ENCODE measurements at regions not wholly inside any gene's neighbourhood (a gene's known extent, or its start where the extent isn't known, plus 50 kb on each side); places are given as distances from the start of the nearest gene placed in this dataset.
"Not testable (repeated sequence)": the region's sequence is repeated elsewhere in the genome, so short reads cannot be mapped to it uniquely, and the experiment has no call there.

DNA sequence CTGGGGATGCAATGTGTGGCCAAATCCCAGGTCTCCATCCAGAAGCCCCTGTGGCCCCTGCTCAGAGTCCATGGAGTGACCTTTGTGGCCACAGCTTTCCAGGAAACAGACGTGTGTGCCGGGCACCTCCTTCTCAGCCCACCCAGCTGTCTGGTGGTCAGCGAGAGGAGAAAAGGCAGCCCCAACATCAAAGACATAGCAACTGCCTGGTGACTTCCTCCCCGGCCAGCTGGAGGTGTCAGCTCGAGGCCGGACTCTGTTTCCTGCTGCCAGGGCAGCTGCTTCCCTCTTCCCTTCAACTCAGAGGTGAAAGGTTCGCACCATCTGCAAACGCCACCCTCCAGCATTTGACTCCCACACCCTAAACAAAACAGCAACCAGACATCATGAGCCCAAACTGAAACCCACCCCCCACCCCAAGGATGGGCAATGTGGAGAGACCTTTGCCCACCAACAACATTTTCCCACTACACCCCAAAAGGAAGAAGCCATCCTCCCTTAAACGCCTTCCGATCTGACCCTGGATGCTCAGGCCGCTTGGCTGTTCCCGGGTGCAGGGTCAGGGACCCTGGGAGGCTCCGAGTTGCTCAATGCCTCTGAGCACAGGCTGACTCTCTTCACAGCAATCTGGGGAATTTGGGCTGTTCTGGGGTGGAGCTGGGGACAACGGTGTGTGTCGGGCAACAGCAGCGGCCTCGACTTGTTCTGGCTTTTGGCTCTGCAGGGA lies 162.3 kb downstream of the PSMG1 start:
- no peak for DNase-seq

- DNase-seq = no peak
Measured at GRCh38 chr21:39018730-39019129, 164.5 kb downstream of the PSMG1 start.

DNA sequence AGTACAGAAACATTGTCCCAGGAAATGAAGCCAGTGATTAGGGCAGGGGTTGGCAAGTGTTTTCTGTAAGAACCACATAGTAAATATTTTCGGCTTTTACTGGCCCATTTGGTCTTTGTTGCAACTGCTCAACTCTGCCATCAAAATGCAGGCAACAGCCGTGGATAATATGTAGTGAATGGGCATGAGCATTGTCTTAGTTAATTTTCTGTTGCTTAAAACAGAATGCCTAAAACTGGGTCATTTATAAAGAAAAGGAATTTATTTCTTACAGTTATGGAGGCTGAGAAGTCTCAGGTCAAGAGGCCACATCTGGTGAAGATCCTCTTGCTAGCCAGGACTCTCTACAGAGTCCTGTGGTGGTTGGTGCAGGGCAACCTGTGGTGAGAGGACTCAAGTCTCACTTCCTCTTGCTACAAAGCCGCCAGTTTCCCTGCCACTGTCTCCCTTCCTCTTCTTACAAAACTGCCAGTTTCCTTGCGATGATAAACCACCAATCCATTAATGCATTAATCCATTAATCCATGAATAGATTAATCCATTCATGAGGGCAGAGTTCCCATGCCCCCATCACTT lies 166.4 kb downstream of the PSMG1 start:
- no peak for DNase-seq

DNA sequence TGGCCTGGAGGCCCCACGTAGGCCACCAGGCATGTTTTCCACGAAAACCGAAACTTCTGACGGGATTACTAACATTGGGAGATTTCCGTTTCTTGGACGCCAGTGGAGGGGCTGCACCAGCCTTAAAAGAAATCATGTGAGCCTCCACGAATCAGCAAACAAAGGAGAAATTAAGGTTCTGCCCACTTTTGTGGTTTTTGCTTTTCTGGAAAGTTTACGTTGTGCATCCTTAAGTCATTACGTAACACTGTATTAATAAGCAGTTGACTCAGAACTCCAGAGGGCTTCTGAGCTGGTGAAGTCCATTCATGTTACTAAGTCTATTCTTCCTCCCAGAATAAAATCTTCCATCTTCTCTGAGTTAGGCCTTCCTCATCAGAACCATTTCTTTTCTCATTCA lies 168.5 kb downstream of the PSMG1 start:
- no peak for DNase-seq

DNA sequence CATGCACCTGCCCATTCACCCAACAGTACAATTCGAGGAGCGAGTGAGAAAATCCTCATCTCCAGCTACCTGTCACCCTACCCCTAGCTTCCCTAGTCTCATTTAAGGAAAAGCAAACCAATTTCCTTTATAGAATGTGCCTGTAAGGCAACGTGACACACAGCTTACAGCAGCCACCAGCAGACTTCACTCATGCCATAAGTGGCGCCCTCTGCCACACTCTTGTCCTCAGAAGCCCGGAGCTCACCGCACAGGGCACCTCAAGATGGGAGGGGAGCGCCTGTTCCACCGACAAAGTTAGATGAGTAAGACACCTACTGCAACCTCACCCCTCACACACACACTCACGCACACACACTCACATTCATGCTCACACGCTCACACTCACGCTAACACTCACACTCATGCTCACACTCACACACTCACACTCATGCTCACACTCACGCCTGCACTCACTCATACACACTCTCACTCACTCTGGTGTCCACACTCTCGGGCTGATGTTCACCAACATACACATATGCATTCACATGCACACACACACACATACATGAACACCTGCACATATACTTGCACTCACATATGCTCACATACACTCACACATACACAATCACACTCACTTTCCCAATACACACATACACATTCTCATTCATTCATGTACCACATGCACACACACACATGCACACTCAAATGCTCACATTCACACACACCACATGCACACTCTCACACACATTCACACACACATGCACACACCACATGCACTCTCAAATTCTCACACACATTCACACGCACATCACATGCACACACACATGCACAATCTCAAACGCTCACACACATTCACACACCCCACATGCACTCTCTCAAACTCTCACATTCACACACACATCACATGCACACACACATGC lies 170.7 kb downstream of the PSMG1 start:
- DNase-seq = no peak

- no peak for DNase-seq
Measured at GRCh38 chr21:39011911-39012310, 171.3 kb downstream of the PSMG1 start.

DNA sequence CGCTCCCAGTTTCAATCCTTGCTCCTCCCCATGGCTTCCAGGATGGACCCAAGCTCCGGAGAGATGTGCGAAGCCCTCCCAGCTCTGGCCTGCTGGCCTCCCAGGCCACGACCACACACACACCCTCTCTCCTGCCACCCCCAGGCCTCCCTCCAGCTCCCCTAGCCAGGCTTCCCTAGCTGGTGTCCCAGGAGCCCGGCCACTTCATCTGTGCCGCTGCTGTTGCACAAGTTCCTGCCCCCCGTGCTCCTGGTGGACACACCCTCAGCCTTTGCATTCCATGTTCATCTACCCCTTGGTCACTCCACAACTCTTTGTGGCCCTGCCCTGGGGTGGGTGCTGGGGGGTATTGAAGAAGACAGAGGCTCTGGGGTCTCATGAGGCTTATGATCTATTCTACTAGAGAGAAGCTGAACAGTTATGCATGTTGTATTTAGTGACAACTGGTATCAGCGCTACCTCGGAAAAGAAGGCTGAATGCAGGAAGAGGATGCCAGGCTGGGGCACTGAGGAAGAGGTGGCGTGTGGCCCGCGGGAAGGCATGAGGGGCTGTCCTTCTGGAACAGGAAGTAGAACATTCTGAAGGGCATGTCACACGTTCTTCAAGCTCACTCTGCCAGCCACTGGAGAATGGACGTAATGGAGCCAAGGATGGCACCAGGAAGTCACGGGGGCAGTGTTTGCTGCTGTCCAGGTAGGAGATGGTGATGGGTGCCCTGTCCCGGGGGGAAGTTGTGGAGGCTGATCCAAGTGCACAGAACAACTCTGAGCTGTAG lies 172.4 kb downstream of the PSMG1 start:
- DNase-seq = no peak

GRCh38 chr21:39009587-39010225 lies 173.5 kb downstream of the PSMG1 start:
- DNase-seq = no peak

GRCh38 chr21:39007985-39008384 lies 175.3 kb downstream of the PSMG1 start:
- no peak for DNase-seq

GRCh38 chr21:39007532-39007931 lies 175.7 kb downstream of the PSMG1 start:
- DNase-seq = no peak

GRCh38 chr21:39006571-39007311 lies 176.5 kb downstream of the PSMG1 start:
- no peak for DNase-seq

DNA sequence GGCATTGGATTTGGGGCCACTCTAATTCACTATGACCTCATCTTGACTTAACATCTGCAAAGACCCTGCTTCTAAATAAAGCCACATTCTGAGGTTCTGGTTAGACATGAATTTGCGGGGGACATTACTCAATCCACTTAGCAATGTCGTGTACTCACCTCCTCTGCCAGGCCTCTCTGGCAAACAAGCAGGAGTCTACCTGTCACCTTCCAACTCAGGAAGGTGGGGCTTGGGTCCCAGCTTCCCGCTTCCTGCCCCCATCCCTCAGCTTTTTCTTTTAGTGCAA lies 177.8 kb downstream of the PSMG1 start:
- no peak for DNase-seq

- DNase-seq = no peak
Measured at GRCh38 chr21:39004634-39005501, 178.4 kb downstream of the PSMG1 start.

DNA sequence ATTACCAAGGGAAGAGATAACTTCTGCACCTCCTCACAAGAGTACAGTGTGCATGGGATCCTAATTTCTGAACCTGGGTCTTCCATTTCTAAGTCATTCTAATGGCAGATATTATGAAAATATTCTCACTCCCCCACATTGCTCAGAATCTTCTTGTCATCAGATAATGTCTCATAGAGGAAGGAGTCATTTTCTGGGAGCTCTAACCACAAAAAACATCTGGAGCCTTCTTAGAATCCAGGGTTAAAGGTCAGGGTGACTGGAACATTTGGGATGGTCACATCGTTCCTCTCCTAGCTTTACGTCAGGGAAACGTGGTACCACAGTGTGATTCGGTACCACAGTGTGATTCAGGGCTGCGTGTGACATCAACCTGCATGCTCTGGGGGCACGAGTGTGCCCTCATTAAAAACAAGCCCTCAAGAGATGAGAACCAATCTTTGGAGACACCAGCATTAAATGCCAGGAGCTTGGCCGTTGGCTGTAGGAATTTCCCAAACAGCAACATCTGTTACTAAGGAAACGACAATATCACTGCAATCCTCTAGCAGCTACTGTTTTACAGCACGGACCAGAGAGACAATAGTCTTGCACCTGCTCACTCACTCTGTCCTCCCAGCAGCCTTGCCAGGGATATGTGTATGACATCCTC lies 179.1 kb downstream of the PSMG1 start:
- DNase-seq = no peak

DNA sequence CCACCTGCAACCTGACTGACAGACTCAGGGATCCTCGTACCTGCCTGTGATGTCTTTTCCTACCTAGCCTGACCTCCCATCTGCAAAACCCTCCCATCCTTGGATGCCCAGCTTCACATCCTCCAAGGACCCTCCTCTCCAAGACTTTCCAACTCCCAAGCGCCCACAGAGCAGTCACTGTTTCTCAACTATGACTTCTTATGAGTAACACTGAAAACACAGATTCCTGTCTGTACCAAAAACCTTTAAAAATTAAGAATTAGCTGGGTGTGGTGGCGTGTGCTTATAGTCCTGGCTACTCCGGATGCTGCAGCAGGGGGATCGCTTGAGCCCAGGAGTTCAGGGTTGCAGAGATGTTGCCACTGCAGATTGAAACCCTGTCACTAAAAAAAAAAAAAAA lies 181.9 kb downstream of the PSMG1 start:
- DNase-seq = no peak

DNA sequence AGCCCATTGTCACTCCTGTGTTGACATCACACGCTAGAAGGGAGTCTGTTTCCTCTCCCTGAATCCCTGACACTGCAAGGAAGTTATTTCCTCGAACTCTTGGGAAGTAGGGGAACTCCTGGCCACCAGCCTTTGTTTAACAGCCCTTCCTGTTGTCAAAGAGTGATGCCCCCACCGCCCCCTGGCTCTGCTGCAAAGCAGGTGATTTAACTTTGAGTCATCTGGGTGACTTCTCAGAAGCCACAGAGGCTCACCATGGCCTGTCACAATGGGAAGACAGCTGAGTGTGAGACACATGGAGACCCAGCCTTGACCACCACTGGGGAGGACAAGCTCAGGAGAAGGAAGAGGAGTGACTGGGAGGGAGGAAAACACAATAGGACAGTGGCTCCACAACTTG lies 182.8 kb downstream of the PSMG1 start:
- DNase-seq = no peak

GRCh38 chr21:38999161-38999560 lies 184.1 kb downstream of the PSMG1 start:
- no peak for DNase-seq

GRCh38 chr21:38998281-38998680 lies 185.0 kb downstream of the PSMG1 start:
- DNase-seq = not testable (repeated sequence)

DNA sequence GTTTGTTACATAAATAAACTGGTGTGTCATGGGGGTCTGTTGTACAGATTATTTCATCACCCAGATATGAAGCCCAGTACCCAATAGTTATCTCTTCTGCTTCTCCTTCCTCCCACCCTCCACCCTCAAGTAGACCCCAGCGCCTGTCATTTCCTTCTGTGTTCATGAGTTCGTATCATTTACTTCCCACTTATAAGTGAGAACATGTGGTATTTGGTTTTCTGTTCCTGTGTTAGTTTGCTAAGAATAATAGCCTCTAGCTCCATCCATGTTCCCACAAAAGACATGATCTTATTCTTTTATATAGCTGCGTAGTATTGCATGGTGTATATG lies 185.4 kb downstream of the PSMG1 start:
- DNase-seq = not testable (repeated sequence)

GRCh38 chr21:38997051-38997842 lies 186.0 kb downstream of the PSMG1 start:
- DNase-seq = no peak

All from activated T-cell treated with anti-CD3 and anti-CD28 coated beads for 4 hours (primary cell).